ENCODE measurements at regions not wholly inside any gene's neighbourhood (a gene's known extent, or its start where the extent isn't known, plus 50 kb on each side); places are given as distances from the start of the nearest gene placed in this dataset.

GRCh38 chr5:74051076-74051475 lies 425.1 kb downstream of the ARHGEF28 start:
- H3K27ac Mint-ChIP-seq: no peak overlapping the region

DNA sequence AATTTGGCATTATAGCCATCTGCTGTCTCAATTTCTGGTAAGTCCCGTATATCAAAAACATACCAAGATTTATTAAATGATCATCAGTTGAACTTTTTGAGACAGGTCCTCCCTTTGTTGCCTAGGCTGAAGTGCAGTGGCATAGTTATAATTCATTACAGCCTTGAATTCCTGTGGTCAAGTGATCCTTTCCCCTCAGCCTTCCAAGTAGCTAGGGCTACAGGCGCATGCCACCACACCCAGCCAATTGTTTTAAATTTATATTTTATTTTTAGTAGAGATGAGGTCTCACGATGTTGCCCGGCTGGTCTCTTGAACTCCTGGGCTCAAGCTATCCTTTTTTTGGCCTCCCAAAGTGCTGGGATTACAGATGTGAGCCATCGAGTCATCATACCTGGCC lies 418.9 kb downstream of the ARHGEF28 start:
- TF ChIP-seq, protein P1, sequence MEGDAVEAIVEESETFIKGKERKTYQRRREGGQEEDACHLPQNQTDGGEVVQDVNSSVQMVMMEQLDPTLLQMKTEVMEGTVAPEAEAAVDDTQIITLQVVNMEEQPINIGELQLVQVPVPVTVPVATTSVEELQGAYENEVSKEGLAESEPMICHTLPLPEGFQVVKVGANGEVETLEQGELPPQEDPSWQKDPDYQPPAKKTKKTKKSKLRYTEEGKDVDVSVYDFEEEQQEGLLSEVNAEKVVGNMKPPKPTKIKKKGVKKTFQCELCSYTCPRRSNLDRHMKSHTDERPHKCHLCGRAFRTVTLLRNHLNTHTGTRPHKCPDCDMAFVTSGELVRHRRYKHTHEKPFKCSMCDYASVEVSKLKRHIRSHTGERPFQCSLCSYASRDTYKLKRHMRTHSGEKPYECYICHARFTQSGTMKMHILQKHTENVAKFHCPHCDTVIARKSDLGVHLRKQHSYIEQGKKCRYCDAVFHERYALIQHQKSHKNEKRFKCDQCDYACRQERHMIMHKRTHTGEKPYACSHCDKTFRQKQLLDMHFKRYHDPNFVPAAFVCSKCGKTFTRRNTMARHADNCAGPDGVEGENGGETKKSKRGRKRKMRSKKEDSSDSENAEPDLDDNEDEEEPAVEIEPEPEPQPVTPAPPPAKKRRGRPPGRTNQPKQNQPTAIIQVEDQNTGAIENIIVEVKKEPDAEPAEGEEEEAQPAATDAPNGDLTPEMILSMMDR (IDR thresholded peaks at IDR 0.05): no peak

More at GRCh38 chr5:74051076-74051475, 425.1 kb downstream of the ARHGEF28 start:
- Mint-ChIP-seq H3K27me3 (ENCODE audit: low read depth, poor library complexity) (peaks cover 4% of the 10 kb centered on the region), H3K36me3 (ENCODE audit: low read depth) (no peaks in the 10 kb centered on the region), H3K4me3 (no peak overlapping the region), H3K4me1 (peaks cover 20% of the 10 kb centered on the region), H3K9me3 (no peaks in the 10 kb centered on the region)
- TF ChIP-seq, protein P1 (IDR thresholded peaks at IDR 0.05): no peak
- DNase-seq: no peak

DNA sequence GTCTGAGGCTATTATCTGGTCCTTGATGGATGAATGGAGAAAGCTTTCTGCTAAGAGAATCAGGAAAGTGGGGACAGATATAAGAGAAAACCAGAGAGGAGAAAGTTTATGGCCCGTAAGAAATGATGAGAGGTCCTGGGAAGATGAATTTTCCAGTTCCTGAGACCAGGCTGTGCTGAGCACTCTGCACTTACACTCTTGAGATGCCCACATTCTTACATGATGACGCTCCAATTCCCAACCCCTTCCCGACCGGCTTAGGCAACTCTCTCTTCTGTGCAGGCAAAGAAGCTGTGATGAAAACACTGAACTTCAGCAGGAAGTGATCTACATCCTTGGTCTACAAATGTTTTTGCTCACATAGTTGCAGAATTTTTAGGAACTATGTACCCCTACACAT lies 417.0 kb downstream of the ARHGEF28 start:
- Mint-ChIP-seq H3K4me1 (peaks cover 13% of the 10 kb centered on the region), H3K27ac (no peak overlapping the region), H3K9me3 (no peaks in the 10 kb centered on the region), H3K4me3 (no peak overlapping the region), H3K36me3 (ENCODE audit: low read depth) (no peaks in the 10 kb centered on the region), H3K27me3 (ENCODE audit: low read depth, poor library complexity) (peaks cover 4% of the 10 kb centered on the region)
- no peak for DNase-seq
- TF ChIP-seq, protein P1 (IDR thresholded peaks at IDR 0.05): no peak

More for the DNA sequence above, 418.9 kb downstream of the ARHGEF28 start:
- DNase-seq: no peak
- Mint-ChIP-seq H3K27ac (no peak overlapping the region), H3K4me1 (peaks cover 9% of the 10 kb centered on the region), H3K4me3 (no peak overlapping the region), H3K9me3 (no peaks in the 10 kb centered on the region), H3K36me3 (ENCODE audit: low read depth) (no peaks in the 10 kb centered on the region), H3K27me3 (ENCODE audit: low read depth, poor library complexity) (peaks cover 4% of the 10 kb centered on the region)

- H3K9me3 Mint-ChIP-seq: no peaks in the 10 kb centered on the region
- TF ChIP-seq, protein P1 (IDR thresholded peaks at IDR 0.05): no peak
- no peak overlapping the region for H3K27ac Mint-ChIP-seq
- H3K27me3 Mint-ChIP-seq (ENCODE audit: low read depth, poor library complexity): peaks cover 4% of the 10 kb centered on the region
- H3K4me3 Mint-ChIP-seq: no peak overlapping the region
- H3K36me3 Mint-ChIP-seq (ENCODE audit: low read depth): no peaks in the 10 kb centered on the region
- DNase-seq: no peak
- H3K4me1 Mint-ChIP-seq: peaks cover 13% of the 10 kb centered on the region
Observed at GRCh38 chr5:74042559-74042958, 416.6 kb downstream of the ARHGEF28 start.

GRCh38 chr5:74041913-74042312 lies 415.9 kb downstream of the ARHGEF28 start:
- Mint-ChIP-seq H3K27me3 (ENCODE audit: low read depth, poor library complexity) (peaks cover 4% of the 10 kb centered on the region), H3K36me3 (ENCODE audit: low read depth) (no peaks in the 10 kb centered on the region), H3K9me3 (no peaks in the 10 kb centered on the region), H3K4me1 (peaks cover 13% of the 10 kb centered on the region), H3K27ac (no peak overlapping the region), H3K4me3 (no peak overlapping the region)
- TF ChIP-seq, protein P1 (IDR thresholded peaks at IDR 0.05): no peak
- no peak for DNase-seq

DNA sequence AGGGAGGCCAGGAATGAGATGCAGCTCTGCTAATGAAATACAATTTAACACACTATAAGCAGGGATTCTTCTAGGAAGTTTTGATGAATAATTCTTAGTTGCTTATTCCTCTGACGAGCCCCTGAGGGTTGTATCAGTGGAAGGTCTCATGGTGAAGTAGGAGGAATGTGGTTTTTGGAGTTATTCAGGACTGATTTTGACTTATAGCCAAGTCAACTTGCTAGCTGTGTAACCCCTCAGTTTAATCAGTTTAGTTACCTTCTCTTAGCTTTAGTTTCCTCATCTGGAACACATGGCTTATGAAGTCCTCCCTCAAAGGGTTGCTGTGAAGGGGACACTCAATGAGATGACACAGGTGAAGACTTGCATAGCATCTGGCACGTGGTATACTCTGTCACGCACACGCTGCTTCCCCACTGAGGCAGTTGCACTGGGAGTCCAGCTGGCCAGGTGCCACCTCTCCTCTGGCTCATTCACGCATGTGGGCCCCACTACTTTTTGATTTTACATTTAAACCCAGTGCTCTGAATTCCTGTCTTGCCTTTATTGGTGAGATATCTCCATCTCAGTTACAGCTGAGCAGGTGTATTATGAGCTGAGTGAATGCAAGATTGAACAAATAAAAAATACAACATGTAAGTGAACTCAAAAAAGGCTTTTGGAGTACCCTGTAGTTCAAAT lies 415.0 kb downstream of the ARHGEF28 start:
- H3K9me3 Mint-ChIP-seq: no peaks in the 10 kb centered on the region
- no peak overlapping the region for H3K4me3 Mint-ChIP-seq
- peaks cover 4% of the 10 kb centered on the region for H3K27me3 Mint-ChIP-seq (ENCODE audit: low read depth, poor library complexity)
- no peak overlapping the region for H3K27ac Mint-ChIP-seq
- TF ChIP-seq, protein P1 (IDR thresholded peaks at IDR 0.05): no peak
- no peaks in the 10 kb centered on the region for H3K36me3 Mint-ChIP-seq (ENCODE audit: low read depth)
- DNase-seq: no peak
- peaks cover 18% of the 10 kb centered on the region for H3K4me1 Mint-ChIP-seq
